Activated naive CD8-positive, alpha-beta T cell treated with anti-CD3 and anti-CD28 coated beads, Interleukin-2, amount 50 U/mL, for 24 hours (primary cell): ENCODE measurements at regions not wholly inside any gene's neighbourhood (a gene's known extent, or its start where the extent isn't known, plus 50 kb on each side); places are given as distances from the start of the nearest gene placed in this dataset.

Experiments
- ATAC-seq: fragments of 150-1000 bp; cut with Tn5 transposase; one replicate; pipeline ENCODE4 v1.10.0; 2021
- DNase-seq: peaks from one replicate; pipeline ENCODE4 v3.0.0; 2021
- H3K27ac Mint-ChIP-seq: one replicate; pipeline ENCODE4 v1.8.0; 2021; ENCODE audit warnings: mild to moderate bottlenecking, mixed read lengths
- H3K27me3 Mint-ChIP-seq: one replicate; pipeline ENCODE4 v1.8.0; 2021; ENCODE audit warnings: mixed read lengths
- H3K36me3 Mint-ChIP-seq: one replicate; pipeline ENCODE4 v1.8.0; 2021; ENCODE audit warnings: low read depth, mixed read lengths
- H3K4me1 Mint-ChIP-seq: one replicate; pipeline ENCODE4 v1.8.0; 2021; ENCODE audit warnings: mixed read lengths
- H3K4me3 Mint-ChIP-seq: one replicate; pipeline ENCODE4 v1.8.0; 2021; ENCODE audit warnings: mild to moderate bottlenecking, moderate library complexity, mixed read lengths
- H3K9me3 Mint-ChIP-seq: one replicate; pipeline ENCODE4 v1.8.0; 2021; ENCODE audit warnings: mixed read lengths

GRCh38 chr10:65291286-65291685, 1634.5 kb upstream of the LRRTM3 start:
- Mint-ChIP-seq H3K9me3 (peaks cover 8% of the 10 kb centered on the region), H3K36me3 (no peaks in the 10 kb centered on the region), H3K27ac (no peak overlapping the region), H3K27me3 (no peaks in the 10 kb centered on the region), H3K4me3 (no peak overlapping the region), H3K4me1 (no peaks in the 10 kb centered on the region)
- DNase-seq (no peak), ATAC-seq (no peak)

- no peaks in the 10 kb centered on the region for H3K27me3 Mint-ChIP-seq
- no peak overlapping the region for H3K27ac Mint-ChIP-seq
- no peak for DNase-seq
- no peak for ATAC-seq
- peaks cover 8% of the 10 kb centered on the region for H3K9me3 Mint-ChIP-seq
- H3K4me3 Mint-ChIP-seq = no peak overlapping the region
- no peaks in the 10 kb centered on the region for H3K36me3 Mint-ChIP-seq
- no peaks in the 10 kb centered on the region for H3K4me1 Mint-ChIP-seq
Measured at GRCh38 chr10:65292551-65292950, 1633.3 kb upstream of the LRRTM3 start.

GRCh38 chr10:65294329-65294728, 1631.5 kb upstream of the LRRTM3 start:
- no peaks in the 10 kb centered on the region for H3K4me1 Mint-ChIP-seq
- ATAC-seq (no peak), DNase-seq (no peak)
- no peaks in the 10 kb centered on the region for H3K36me3 Mint-ChIP-seq
- no peak overlapping the region for H3K27ac Mint-ChIP-seq
- no peaks in the 10 kb centered on the region for H3K27me3 Mint-ChIP-seq
- H3K9me3 Mint-ChIP-seq = peaks cover 8% of the 10 kb centered on the region
- H3K4me3 Mint-ChIP-seq = no peak overlapping the region

- H3K36me3 Mint-ChIP-seq = no peaks in the 10 kb centered on the region
- no peak for DNase-seq
- no peak for ATAC-seq
- H3K9me3 Mint-ChIP-seq = no peaks in the 10 kb centered on the region
- no peaks in the 10 kb centered on the region for H3K27me3 Mint-ChIP-seq
- H3K4me3 Mint-ChIP-seq = no peak overlapping the region
- H3K4me1 Mint-ChIP-seq = no peaks in the 10 kb centered on the region
- no peak overlapping the region for H3K27ac Mint-ChIP-seq
Measured at GRCh38 chr10:65301181-65301580, 1624.7 kb upstream of the LRRTM3 start.

GRCh38 chr10:65306201-65306600, 1619.6 kb upstream of the LRRTM3 start:
- Mint-ChIP-seq H3K27me3 (no peaks in the 10 kb centered on the region), H3K27ac (no peak overlapping the region), H3K4me1 (no peaks in the 10 kb centered on the region), H3K36me3 (no peaks in the 10 kb centered on the region), H3K9me3 (no peaks in the 10 kb centered on the region), H3K4me3 (no peak overlapping the region)
- no peak for ATAC-seq
- no peak for DNase-seq

GRCh38 chr10:65312876-65313275, 1613.0 kb upstream of the LRRTM3 start:
- ATAC-seq = no peak
- Mint-ChIP-seq H3K36me3 (no peaks in the 10 kb centered on the region), H3K4me1 (no peaks in the 10 kb centered on the region), H3K4me3 (no peak overlapping the region), H3K9me3 (no peaks in the 10 kb centered on the region), H3K27me3 (no peaks in the 10 kb centered on the region), H3K27ac (no peak overlapping the region)
- DNase-seq = no peak

GRCh38 chr10:65313406-65313805, 1612.4 kb upstream of the LRRTM3 start:
- DNase-seq (no peak), ATAC-seq (no peak)
- Mint-ChIP-seq H3K4me1 (no peaks in the 10 kb centered on the region), H3K36me3 (no peaks in the 10 kb centered on the region), H3K4me3 (no peak overlapping the region), H3K27ac (no peak overlapping the region), H3K27me3 (no peaks in the 10 kb centered on the region), H3K9me3 (no peaks in the 10 kb centered on the region)

- no peaks in the 10 kb centered on the region for H3K27me3 Mint-ChIP-seq
- H3K4me1 Mint-ChIP-seq = no peaks in the 10 kb centered on the region
- ATAC-seq = no peak
- no peaks in the 10 kb centered on the region for H3K36me3 Mint-ChIP-seq
- no peak overlapping the region for H3K4me3 Mint-ChIP-seq
- no peak overlapping the region for H3K27ac Mint-ChIP-seq
- no peaks in the 10 kb centered on the region for H3K9me3 Mint-ChIP-seq
- DNase-seq = no peak
Measured at GRCh38 chr10:65314253-65314652, 1611.6 kb upstream of the LRRTM3 start.

GRCh38 chr10:65319493-65319892, 1606.3 kb upstream of the LRRTM3 start:
- peaks cover 4% of the 10 kb centered on the region for H3K9me3 Mint-ChIP-seq
- H3K4me1 Mint-ChIP-seq = no peaks in the 10 kb centered on the region
- no peaks in the 10 kb centered on the region for H3K27me3 Mint-ChIP-seq
- DNase-seq = no peak
- no peak overlapping the region for H3K27ac Mint-ChIP-seq
- no peaks in the 10 kb centered on the region for H3K36me3 Mint-ChIP-seq
- ATAC-seq = no peak
- no peak overlapping the region for H3K4me3 Mint-ChIP-seq

- Mint-ChIP-seq H3K9me3 (peaks cover 4% of the 10 kb centered on the region), H3K4me3 (no peak overlapping the region), H3K4me1 (no peaks in the 10 kb centered on the region), H3K27ac (no peak overlapping the region), H3K36me3 (no peaks in the 10 kb centered on the region), H3K27me3 (no peaks in the 10 kb centered on the region)
- DNase-seq (no peak), ATAC-seq (no peak)
Measured at GRCh38 chr10:65320236-65321026, 1605.4 kb upstream of the LRRTM3 start.

GRCh38 chr10:65323802-65324201, 1602.0 kb upstream of the LRRTM3 start:
- Mint-ChIP-seq H3K4me3 (no peak overlapping the region), H3K4me1 (no peaks in the 10 kb centered on the region), H3K36me3 (no peaks in the 10 kb centered on the region), H3K9me3 (peaks cover 4% of the 10 kb centered on the region), H3K27ac (no peak overlapping the region), H3K27me3 (no peaks in the 10 kb centered on the region)
- DNase-seq (no peak), ATAC-seq (no peak)

GRCh38 chr10:65325913-65326312, 1599.9 kb upstream of the LRRTM3 start:
- no peak for ATAC-seq
- H3K9me3 Mint-ChIP-seq = no peaks in the 10 kb centered on the region

GRCh38 chr10:65328486-65328885, 1597.3 kb upstream of the LRRTM3 start:
- Mint-ChIP-seq H3K36me3 (no peaks in the 10 kb centered on the region), H3K4me3 (no peak overlapping the region), H3K9me3 (no peaks in the 10 kb centered on the region), H3K4me1 (no peaks in the 10 kb centered on the region), H3K27me3 (no peaks in the 10 kb centered on the region), H3K27ac (no peak overlapping the region)
- DNase-seq (no peak), ATAC-seq (no peak)

More at GRCh38 chr10:65325913-65326312, 1599.9 kb upstream of the LRRTM3 start:
- H3K4me1 Mint-ChIP-seq = no peaks in the 10 kb centered on the region
- DNase-seq = no peak
- no peaks in the 10 kb centered on the region for H3K27me3 Mint-ChIP-seq
- H3K27ac Mint-ChIP-seq = no peak overlapping the region
- no peak overlapping the region for H3K4me3 Mint-ChIP-seq
- H3K36me3 Mint-ChIP-seq = no peaks in the 10 kb centered on the region

GRCh38 chr10:65335311-65335710, 1590.5 kb upstream of the LRRTM3 start:
- no peaks in the 10 kb centered on the region for H3K27me3 Mint-ChIP-seq
- no peaks in the 10 kb centered on the region for H3K4me1 Mint-ChIP-seq
- no peak overlapping the region for H3K27ac Mint-ChIP-seq
- H3K9me3 Mint-ChIP-seq = peaks cover 6% of the 10 kb centered on the region
- DNase-seq (no peak), ATAC-seq (no peak)
- H3K4me3 Mint-ChIP-seq = no peak overlapping the region
- H3K36me3 Mint-ChIP-seq = no peaks in the 10 kb centered on the region

GRCh38 chr10:65340340-65340739, 1585.5 kb upstream of the LRRTM3 start:
- no peak overlapping the region for H3K4me3 Mint-ChIP-seq
- ATAC-seq (no peak), DNase-seq (no peak)
- H3K4me1 Mint-ChIP-seq = no peaks in the 10 kb centered on the region
- H3K9me3 Mint-ChIP-seq = peaks cover 6% of the 10 kb centered on the region
- no peaks in the 10 kb centered on the region for H3K27me3 Mint-ChIP-seq
- no peak overlapping the region for H3K27ac Mint-ChIP-seq
- H3K36me3 Mint-ChIP-seq = no peaks in the 10 kb centered on the region
